ENCODE measurements at regions not wholly inside any gene's neighbourhood (a gene's known extent, or its start where the extent isn't known, plus 50 kb on each side); places are given as distances from the start of the nearest gene placed in this dataset.

DNA sequence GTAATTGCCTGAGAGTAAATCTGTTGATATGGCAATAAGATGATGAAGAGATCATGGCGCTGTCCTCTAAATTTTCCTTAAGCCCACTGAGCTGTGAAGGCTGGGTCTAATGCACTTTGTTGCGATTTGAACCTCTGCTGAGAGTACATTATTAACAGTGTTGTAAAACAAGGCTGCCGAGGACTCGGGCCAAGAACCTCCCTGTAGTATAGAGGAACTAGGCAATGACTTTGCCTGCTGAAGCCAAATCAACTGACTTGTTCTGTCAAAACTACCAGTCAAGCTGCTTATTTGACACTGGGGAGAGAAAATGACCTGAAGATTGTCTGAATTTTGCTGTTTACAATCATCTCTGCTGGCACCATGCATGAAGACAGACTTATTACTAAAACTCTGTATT, 1154.7 kb downstream of the DTWD2 start:
- peaks cover 6% of the 10 kb centered on the region for H3K9me3 ChIP-seq (replicated peaks)
- TF ChIP-seq, protein P1, sequence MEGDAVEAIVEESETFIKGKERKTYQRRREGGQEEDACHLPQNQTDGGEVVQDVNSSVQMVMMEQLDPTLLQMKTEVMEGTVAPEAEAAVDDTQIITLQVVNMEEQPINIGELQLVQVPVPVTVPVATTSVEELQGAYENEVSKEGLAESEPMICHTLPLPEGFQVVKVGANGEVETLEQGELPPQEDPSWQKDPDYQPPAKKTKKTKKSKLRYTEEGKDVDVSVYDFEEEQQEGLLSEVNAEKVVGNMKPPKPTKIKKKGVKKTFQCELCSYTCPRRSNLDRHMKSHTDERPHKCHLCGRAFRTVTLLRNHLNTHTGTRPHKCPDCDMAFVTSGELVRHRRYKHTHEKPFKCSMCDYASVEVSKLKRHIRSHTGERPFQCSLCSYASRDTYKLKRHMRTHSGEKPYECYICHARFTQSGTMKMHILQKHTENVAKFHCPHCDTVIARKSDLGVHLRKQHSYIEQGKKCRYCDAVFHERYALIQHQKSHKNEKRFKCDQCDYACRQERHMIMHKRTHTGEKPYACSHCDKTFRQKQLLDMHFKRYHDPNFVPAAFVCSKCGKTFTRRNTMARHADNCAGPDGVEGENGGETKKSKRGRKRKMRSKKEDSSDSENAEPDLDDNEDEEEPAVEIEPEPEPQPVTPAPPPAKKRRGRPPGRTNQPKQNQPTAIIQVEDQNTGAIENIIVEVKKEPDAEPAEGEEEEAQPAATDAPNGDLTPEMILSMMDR (IDR thresholded peaks at IDR 0.05; ENCODE audit: borderline replicate concordance): no peak
- no peak overlapping the region for H3K4me3 ChIP-seq
- intact Hi-C loops (cut with micrococcal nuclease): no loop called here
- no peaks in the 10 kb centered on the region for H3K27me3 ChIP-seq (ENCODE audit: low read depth)
- H3K27ac ChIP-seq (replicated peaks): no peak overlapping the region
- no peak for DNase-seq
- no peaks in the 10 kb centered on the region for H3K36me3 ChIP-seq
- H3K4me1 ChIP-seq: no peaks in the 10 kb centered on the region

DNA sequence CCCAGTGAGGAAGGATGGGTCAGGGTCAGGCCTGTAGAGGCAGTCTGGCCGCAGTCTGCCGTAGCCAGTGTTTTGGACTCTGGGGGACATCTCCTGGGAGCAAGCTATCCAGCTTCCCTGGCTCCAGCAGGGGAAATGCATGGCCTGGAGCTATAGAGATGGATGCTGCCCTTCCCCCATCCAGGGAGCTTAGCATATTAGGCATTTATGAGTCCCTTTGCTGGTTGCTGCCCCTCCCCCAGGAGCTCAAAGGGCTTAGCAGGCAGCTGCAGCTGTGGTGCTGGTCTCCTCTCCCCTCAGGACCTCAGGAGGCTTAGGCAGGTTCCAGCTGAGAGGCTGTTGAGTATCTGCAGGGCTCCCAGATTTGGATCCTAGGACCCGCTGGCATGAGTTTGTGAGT, 1158.7 kb downstream of the DTWD2 start:
- intact Hi-C loops (cut with micrococcal nuclease): no loop called here
- TF ChIP-seq, protein P1 (IDR thresholded peaks at IDR 0.05; ENCODE audit: borderline replicate concordance): no peak
- H3K9me3 ChIP-seq (replicated peaks): peaks cover 17% of the 10 kb centered on the region

DNA sequence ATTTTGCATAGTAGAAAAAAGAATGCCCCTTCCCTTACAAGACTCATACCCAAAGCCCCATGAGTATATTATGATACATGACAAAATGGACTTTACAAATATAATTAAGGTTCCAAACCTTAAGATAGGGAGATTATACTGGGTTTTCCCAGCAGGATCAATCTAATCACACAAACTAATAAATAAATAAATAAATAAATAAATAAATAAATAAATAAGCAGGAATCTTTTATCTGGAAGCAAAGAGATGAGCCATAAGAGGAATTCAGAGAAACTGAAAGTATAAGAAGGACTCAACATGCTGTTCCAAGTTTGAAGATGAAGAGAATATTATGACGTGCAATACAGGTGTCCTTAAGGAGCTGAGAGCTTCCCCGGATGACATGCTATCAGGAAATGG, 1174.5 kb downstream of the DTWD2 start:
- Histone ChIP-seq H3K4me1 (no peaks in the 10 kb centered on the region), H3K9me3 (replicated peaks) (peaks cover 29% of the 10 kb centered on the region), H3K27me3 (ENCODE audit: low read depth) (no peaks in the 10 kb centered on the region), H3K27ac (replicated peaks) (no peak overlapping the region), H3K36me3 (no peaks in the 10 kb centered on the region), H3K4me3 (no peak overlapping the region)
- no peak for DNase-seq
- intact Hi-C loops (cut with micrococcal nuclease): no loop called here
- TF ChIP-seq, protein P1 (IDR thresholded peaks at IDR 0.05; ENCODE audit: borderline replicate concordance): no peak

More for the DNA sequence above, 1158.7 kb downstream of the DTWD2 start:
- H3K4me1 ChIP-seq: no peaks in the 10 kb centered on the region
- no peak for DNase-seq
- no peaks in the 10 kb centered on the region for H3K36me3 ChIP-seq
- H3K27ac ChIP-seq (replicated peaks): no peak overlapping the region
- no peak overlapping the region for H3K4me3 ChIP-seq
- no peaks in the 10 kb centered on the region for H3K27me3 ChIP-seq (ENCODE audit: low read depth)

DNA sequence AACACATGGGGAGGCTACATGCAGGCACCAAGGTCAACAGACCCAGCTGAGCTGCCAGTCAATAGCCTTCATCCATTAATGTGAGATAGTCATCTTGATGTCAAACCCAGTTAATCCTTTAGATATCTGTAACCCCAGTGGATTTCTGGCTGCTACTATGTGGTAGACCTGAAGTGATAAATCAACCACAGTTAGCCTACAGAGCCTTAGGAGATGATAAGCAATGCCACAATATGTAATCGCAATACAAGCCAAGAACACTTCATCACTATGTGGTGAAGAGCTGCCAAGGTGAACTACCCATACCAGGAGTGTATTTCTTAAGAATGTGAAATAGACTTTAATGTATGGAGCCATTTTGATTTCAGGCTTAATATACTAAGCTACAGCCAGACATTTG, 1175.5 kb downstream of the DTWD2 start:
- H3K9me3 ChIP-seq (replicated peaks): peaks cover 24% of the 10 kb centered on the region
- H3K4me3 ChIP-seq: no peak overlapping the region
- H3K36me3 ChIP-seq: no peaks in the 10 kb centered on the region
- TF ChIP-seq, protein P1 (IDR thresholded peaks at IDR 0.05; ENCODE audit: borderline replicate concordance): no peak
- no peaks in the 10 kb centered on the region for H3K4me1 ChIP-seq
- intact Hi-C loops (cut with micrococcal nuclease): no loop called here
- H3K27ac ChIP-seq (replicated peaks): no peak overlapping the region
- no peak for DNase-seq
- H3K27me3 ChIP-seq (ENCODE audit: low read depth): no peaks in the 10 kb centered on the region

DNA sequence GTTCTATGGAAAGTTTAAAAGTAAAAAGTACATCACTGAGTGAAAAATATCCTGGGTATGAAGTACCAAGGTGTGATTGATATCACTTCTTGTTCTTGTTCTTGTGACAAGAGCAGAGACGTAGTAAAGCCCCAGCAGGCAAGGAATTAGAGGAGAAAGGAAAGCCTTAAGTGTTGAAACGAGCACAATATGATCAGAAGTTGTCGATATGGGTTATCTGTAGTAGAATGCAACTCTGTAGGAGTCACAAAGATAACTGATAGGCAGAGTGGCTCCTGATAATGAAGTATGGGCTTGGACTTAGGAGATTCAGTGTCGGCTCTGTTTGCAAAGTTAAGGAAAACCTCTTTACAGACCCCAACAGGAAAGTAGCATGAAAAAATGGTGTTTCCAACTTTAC, 1179.1 kb downstream of the DTWD2 start:
- Histone ChIP-seq H3K36me3 (no peaks in the 10 kb centered on the region), H3K4me1 (no peaks in the 10 kb centered on the region), H3K9me3 (replicated peaks) (no peaks in the 10 kb centered on the region), H3K27me3 (ENCODE audit: low read depth) (no peaks in the 10 kb centered on the region), H3K4me3 (no peak overlapping the region), H3K27ac (replicated peaks) (no peak overlapping the region)
- no peak for DNase-seq
- TF ChIP-seq, protein P1 (IDR thresholded peaks at IDR 0.05; ENCODE audit: borderline replicate concordance): no peak
- intact Hi-C loops (cut with micrococcal nuclease): no loop called here

DNA sequence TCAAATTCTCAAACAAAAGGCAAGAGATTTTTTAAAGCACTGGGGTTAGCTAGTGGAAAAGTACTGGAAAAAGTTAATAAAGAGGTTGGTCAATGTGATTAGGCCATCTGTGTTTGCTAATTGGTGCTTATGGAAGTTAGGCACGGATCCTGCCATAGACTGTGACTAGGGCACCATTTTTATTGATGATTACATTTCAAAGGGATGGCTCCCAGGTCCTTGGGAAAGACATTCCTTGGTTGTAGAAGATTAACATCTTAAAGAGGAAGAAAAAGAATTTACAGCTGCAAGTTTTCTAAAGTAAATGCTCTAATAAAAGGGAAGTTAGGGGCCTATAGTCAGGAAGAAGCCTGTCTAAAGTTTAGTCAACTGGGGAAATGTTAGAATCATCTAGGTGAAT, 1183.3 kb downstream of the DTWD2 start:
- Histone ChIP-seq H3K27me3 (ENCODE audit: low read depth) (no peaks in the 10 kb centered on the region), H3K4me3 (no peak overlapping the region), H3K4me1 (no peaks in the 10 kb centered on the region), H3K9me3 (replicated peaks) (peaks cover 12% of the 10 kb centered on the region), H3K27ac (replicated peaks) (no peak overlapping the region), H3K36me3 (no peaks in the 10 kb centered on the region)
- intact Hi-C loops (cut with micrococcal nuclease): no loop called here
- TF ChIP-seq, protein P1 (IDR thresholded peaks at IDR 0.05; ENCODE audit: borderline replicate concordance): no peak
- DNase-seq: no peak

Data from left ventricle myocardium inferior (tissue), 1 donor.